Stimulated activated naive CD8-positive, alpha-beta T cell treated with anti-CD3 and anti-CD28 coated beads, Interleukin-15, Interleukin-2, amounts not matched to agents 100 ng/mL and 50 ng/mL, for 24 hours (primary cell): ENCODE measurements at regions not wholly inside any gene's neighbourhood (a gene's known extent, or its start where the extent isn't known, plus 50 kb on each side); places are given as distances from the start of the nearest gene placed in this dataset.
"Not testable (repeated sequence)": the region's sequence is repeated elsewhere in the genome, so short reads cannot be mapped to it uniquely, and the experiment has no call there.

Experiments
- H3K27ac Mint-ChIP-seq: one replicate; pipeline ENCODE4 v1.8.0; 2021; ENCODE audit warnings: mild to moderate bottlenecking, mixed read lengths
- H3K27me3 Mint-ChIP-seq: one replicate; pipeline ENCODE4 v1.8.0; 2021; ENCODE audit warnings: mixed read lengths
- H3K36me3 Mint-ChIP-seq: one replicate; pipeline ENCODE4 v1.8.0; 2021; ENCODE audit warnings: low read depth, mixed read lengths
- H3K4me1 Mint-ChIP-seq: one replicate; pipeline ENCODE4 v1.8.0; 2021; ENCODE audit warnings: low read depth, mixed read lengths
- H3K4me3 Mint-ChIP-seq: one replicate; pipeline ENCODE4 v1.8.0; 2021; ENCODE audit warnings: mild to moderate bottlenecking, mixed read lengths
- H3K9me3 Mint-ChIP-seq: one replicate; pipeline ENCODE4 v1.8.0; 2021; ENCODE audit warnings: mixed read lengths

- H3K27me3 Mint-ChIP-seq = no peaks in the 10 kb centered on the region
- no peak overlapping the region for H3K4me3 Mint-ChIP-seq
- no peak overlapping the region for H3K27ac Mint-ChIP-seq
- H3K9me3 Mint-ChIP-seq = peaks cover 10% of the 10 kb centered on the region
- H3K36me3 Mint-ChIP-seq = no peaks in the 10 kb centered on the region
- no peaks in the 10 kb centered on the region for H3K4me1 Mint-ChIP-seq
Observed at GRCh38 chrX:905848-906566, 275.4 kb downstream of the SHOX start.

DNA sequence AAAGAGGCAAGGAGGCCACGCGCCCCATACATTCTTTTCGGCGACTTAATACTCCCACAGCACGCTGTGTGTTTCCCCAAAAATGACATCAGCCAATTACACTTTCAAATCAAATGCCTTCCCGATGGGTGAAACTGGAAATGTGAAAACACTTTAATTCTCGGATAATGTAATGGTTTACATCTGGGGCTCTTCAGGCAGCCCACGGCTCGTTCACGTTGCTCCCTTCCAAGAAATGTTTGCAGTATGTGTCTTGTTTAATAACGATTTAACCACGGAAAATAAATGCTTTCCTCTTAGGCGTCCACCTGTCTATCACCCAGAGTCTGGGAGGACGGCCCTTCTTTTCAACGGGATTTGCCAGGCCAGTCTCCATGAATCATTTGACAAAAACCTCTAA is 272.5 kb downstream of the SHOX start:
- H3K9me3 Mint-ChIP-seq = peaks cover 9% of the 10 kb centered on the region
- H3K27me3 Mint-ChIP-seq = no peaks in the 10 kb centered on the region
- no peaks in the 10 kb centered on the region for H3K4me1 Mint-ChIP-seq
- H3K27ac Mint-ChIP-seq = no peak overlapping the region
- H3K36me3 Mint-ChIP-seq = no peaks in the 10 kb centered on the region
- no peak overlapping the region for H3K4me3 Mint-ChIP-seq

DNA sequence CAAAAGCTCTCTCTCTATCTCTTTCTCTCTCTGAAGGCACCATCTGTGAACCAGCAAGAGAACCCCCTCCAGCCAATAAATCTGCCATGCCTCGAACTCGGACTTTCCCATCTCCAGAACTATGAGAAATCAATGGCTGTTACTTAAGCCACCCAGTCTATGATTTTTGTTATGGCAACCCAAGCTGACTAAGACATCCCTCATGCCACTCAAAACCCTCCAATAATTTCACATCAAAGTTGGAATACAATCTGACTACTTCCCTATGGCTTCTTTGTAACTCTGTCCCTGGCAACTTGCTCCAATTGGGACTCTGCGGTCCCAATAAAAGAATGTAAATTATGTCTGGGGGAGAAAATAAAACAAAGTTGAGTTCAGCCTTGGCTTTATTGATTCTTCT is 265.7 kb downstream of the SHOX start:
- no peak overlapping the region for H3K4me3 Mint-ChIP-seq
- peaks cover 27% of the 10 kb centered on the region for H3K9me3 Mint-ChIP-seq
- H3K4me1 Mint-ChIP-seq = no peaks in the 10 kb centered on the region
- H3K36me3 Mint-ChIP-seq = no peaks in the 10 kb centered on the region
- H3K27ac Mint-ChIP-seq = no peak overlapping the region
- H3K27me3 Mint-ChIP-seq = no peaks in the 10 kb centered on the region

DNA sequence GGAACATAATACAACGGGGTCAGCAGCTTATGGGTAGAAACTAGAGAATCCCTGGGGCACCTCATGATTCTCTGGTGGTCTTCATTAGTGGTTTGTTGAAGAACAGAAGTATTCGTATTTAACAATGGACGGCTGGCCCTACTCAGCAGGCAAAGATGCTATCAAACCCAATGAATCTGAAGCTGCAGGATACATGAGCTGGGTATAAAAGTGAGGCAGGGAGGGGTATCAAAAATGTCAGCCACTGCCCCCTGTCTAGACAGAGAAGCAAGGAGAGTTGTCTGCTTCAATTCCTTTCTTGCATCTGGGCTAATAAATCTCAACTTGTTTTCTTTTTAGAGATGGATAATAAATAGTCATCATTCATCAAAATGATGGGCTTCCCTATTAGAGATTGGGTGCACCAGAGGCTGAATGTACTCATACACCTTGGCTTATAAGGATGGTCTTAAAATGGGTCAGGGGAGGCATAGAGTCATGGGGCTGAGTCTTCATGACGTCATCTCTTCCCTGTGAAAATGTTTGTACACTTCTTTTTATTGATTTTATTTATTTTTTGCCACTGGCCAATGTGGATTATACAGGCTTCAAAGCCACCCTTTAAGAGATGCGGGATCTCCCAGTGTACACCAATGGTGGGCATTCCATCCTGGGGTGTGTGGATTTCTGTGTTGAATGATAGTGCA is 259.5 kb downstream of the SHOX start:
- no peak overlapping the region for H3K4me3 Mint-ChIP-seq
- H3K4me1 Mint-ChIP-seq = no peaks in the 10 kb centered on the region
- H3K27me3 Mint-ChIP-seq = no peaks in the 10 kb centered on the region
- H3K36me3 Mint-ChIP-seq = no peaks in the 10 kb centered on the region
- peaks cover 19% of the 10 kb centered on the region for H3K9me3 Mint-ChIP-seq
- no peak overlapping the region for H3K27ac Mint-ChIP-seq

DNA sequence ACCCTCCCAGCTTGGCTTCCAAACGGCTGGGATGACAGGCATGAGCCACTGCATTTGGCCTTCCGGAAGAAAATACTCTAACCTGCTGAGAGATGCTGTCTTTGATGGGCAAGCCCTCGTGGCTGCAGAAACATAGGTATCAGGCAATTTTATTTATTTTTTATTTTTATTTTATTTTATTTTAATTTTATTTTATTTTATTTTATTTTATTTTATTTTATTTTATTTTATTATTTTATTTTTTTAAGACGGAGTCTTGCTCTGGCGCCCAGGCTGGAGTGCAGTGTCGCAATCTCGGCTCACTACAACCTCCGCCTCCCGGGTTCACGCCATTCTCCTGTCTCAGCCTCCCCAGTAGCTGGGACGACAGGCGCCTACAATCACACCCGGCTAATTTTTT is 257.1 kb downstream of the SHOX start:
- not testable (repeated sequence) for H3K4me1 Mint-ChIP-seq, H3K4me3 Mint-ChIP-seq, H3K27me3 Mint-ChIP-seq, H3K36me3 Mint-ChIP-seq, H3K27ac Mint-ChIP-seq
- peaks cover 11% of the 10 kb centered on the region for H3K9me3 Mint-ChIP-seq

DNA sequence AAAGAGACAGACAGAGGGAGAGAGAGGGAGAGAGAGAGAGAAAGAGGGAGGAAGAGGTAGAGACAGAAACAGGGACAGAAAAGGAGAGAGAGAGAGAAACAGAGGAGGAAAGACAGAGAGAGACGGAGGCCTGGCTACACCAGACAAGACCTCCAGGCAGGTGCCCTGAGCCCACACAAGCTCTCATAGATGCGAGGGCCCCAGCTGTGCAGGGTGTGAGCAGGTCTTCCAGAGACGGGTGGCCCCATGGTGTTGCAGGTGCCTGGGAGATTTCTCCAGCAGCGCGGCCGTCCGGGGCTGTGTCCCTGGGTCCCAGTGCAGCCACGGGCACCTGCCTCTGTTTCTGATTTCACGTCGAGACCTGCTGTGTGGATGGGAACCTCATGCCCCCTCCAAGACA is 253.0 kb downstream of the SHOX start:
- H3K27ac Mint-ChIP-seq = no peak overlapping the region
- H3K27me3 Mint-ChIP-seq = peaks cover 14% of the 10 kb centered on the region
- no peaks in the 10 kb centered on the region for H3K4me1 Mint-ChIP-seq
- no peak overlapping the region for H3K4me3 Mint-ChIP-seq
- peaks cover 4% of the 10 kb centered on the region for H3K9me3 Mint-ChIP-seq
- H3K36me3 Mint-ChIP-seq = no peaks in the 10 kb centered on the region

DNA sequence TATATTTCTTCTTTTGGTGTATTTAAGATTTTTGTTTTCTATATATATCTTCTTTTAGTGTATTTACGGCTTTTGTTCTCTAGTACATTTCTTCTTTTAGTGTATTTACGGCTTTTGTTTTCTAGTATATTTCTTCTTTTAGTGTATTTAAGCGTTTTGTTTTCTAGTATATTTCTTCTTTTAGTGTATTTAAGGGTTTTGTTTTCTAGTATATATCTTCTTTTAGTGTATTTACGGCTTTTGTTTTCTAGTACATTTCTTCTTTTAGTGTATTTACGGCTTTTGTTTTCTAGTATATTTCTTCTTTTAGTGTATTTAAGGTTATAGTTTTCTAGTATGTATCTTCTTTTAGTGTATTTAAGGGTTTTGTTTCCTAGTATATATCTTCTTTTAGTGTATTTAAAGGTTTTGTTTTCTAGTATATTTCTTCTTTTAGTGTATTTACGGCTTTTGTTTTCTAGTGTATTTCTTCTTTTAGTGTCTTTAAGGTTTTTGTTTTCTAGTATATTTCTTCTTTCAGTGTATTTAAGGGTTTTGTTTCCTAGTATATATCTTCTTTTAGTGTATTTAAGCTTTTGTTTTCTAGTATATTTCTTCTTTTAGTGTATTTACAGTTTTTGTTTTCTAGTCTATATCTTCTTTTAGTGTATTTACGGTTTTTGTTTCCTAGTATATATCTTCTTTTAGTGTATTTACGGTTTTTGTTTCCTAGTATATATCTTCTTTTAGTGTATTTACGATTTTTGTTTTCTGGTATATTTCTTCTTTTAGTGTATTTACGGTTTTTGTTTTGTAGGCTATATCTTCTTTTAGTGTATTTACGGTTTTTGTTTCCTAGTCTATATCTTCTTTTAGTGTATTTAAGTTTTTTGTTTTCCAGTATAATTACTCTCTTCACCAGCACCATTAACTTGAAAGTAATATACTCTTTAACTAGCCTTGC is 249.4 kb downstream of the SHOX start:
- H3K36me3 Mint-ChIP-seq, H3K27ac Mint-ChIP-seq, H3K4me1 Mint-ChIP-seq, H3K4me3 Mint-ChIP-seq, H3K9me3 Mint-ChIP-seq: not testable (repeated sequence)
- H3K27me3 Mint-ChIP-seq = peaks cover 16% of the 10 kb centered on the region

DNA sequence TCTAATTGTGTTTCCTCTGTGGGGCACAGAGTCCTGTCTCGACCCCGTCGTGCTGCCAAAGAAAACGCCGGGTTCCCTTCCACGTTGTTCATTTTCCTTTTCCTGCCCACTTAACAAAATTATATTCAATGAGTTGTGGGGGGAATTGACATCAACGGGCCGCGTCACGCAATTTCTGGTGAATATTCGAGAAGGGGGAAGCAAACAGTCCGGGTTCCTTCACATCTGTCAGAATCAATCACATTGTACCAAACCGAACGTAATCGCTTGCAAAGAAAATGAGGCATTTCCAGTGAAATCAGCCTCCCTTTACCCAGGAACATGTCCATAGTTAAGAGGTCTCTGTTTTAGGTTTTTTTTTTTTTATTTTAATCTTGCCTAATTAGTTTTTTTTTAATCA is 243.5 kb downstream of the SHOX start:
- H3K27me3 Mint-ChIP-seq = peaks cover 9% of the 10 kb centered on the region
- no peaks in the 10 kb centered on the region for H3K4me1 Mint-ChIP-seq
- no peak overlapping the region for H3K4me3 Mint-ChIP-seq
- no peaks in the 10 kb centered on the region for H3K36me3 Mint-ChIP-seq
- H3K27ac Mint-ChIP-seq = no peak overlapping the region
- H3K9me3 Mint-ChIP-seq = peaks cover 10% of the 10 kb centered on the region

DNA sequence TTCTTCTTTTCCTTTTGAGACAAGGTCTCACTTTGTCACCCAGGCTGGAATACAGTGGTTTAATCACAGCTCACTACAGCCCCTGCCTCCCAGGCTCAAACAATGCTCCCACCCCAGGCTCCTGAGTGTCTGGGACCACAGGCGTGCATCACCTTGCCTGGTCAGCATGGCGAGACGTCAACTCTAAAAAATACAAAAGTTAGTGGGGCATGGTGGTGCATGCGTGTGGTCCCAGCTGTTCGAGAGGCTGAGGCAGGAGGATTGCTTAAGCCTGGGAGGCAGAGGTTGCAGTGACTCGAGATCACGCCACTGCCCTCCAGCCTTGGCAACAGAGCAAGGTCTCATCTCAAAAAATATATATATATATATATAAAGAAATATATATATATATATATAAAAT is 242.4 kb downstream of the SHOX start:
- no peaks in the 10 kb centered on the region for H3K36me3 Mint-ChIP-seq
- H3K4me3 Mint-ChIP-seq = no peak overlapping the region
- H3K27ac Mint-ChIP-seq = no peak overlapping the region
- H3K9me3 Mint-ChIP-seq = peaks cover 10% of the 10 kb centered on the region
- H3K27me3 Mint-ChIP-seq = peaks cover 9% of the 10 kb centered on the region
- no peaks in the 10 kb centered on the region for H3K4me1 Mint-ChIP-seq

DNA sequence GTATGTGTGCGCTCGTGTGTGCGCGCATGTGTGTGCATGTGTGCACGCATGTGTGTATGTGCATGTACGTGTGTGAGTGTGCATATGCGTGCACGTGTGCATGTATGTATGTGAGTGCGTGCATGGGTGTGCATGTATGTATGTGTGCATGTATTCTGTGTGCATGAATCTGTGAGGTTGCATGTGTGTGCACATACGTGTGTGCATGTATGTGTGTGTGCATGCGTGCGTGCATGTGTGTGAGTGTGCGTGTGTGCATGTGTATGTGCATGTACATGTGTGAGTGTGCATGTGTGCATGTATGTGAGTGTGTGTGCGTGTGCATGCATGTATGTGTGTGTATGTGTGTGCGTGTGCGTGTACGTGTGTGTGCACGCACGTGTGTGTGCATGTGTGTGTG is 241.5 kb downstream of the SHOX start:
- Mint-ChIP-seq H3K9me3 (peaks cover 7% of the 10 kb centered on the region), H3K4me3 (no peak overlapping the region), H3K4me1 (no peaks in the 10 kb centered on the region), H3K36me3 (no peaks in the 10 kb centered on the region), H3K27me3 (peaks cover 6% of the 10 kb centered on the region), H3K27ac (no peak overlapping the region)

DNA sequence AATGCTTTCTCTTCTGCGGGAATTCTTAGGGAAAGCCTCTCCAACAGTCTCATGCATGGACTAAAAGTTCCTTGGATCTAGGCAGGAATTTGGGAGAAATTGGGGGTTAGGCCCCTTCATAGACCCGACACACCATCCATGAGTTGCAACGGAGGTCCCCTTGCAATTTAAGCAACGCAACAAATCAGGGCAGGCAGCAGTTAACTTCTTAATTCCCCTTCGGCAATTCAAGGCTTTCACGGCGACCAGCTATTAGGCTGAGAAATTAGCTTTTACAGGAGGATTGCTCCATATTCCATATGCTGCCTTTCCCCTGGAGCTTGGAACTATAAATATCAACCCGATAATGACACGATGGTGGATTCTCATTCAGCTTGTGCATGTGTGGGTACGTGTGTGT is 241.0 kb downstream of the SHOX start:
- Mint-ChIP-seq H3K27ac (no peak overlapping the region), H3K36me3 (no peaks in the 10 kb centered on the region)

GRCh38 chrX:867966-868647 is 237.5 kb downstream of the SHOX start:
- Mint-ChIP-seq H3K9me3 (peaks cover 7% of the 10 kb centered on the region), H3K27ac (no peak overlapping the region), H3K36me3 (no peaks in the 10 kb centered on the region), H3K4me3 (no peak overlapping the region), H3K27me3 (peaks cover 6% of the 10 kb centered on the region), H3K4me1 (no peaks in the 10 kb centered on the region)

More for the DNA sequence above, 241.0 kb downstream of the SHOX start:
- Mint-ChIP-seq H3K4me1 (no peaks in the 10 kb centered on the region), H3K27me3 (peaks cover 6% of the 10 kb centered on the region), H3K4me3 (no peak overlapping the region), H3K9me3 (peaks cover 7% of the 10 kb centered on the region)

DNA sequence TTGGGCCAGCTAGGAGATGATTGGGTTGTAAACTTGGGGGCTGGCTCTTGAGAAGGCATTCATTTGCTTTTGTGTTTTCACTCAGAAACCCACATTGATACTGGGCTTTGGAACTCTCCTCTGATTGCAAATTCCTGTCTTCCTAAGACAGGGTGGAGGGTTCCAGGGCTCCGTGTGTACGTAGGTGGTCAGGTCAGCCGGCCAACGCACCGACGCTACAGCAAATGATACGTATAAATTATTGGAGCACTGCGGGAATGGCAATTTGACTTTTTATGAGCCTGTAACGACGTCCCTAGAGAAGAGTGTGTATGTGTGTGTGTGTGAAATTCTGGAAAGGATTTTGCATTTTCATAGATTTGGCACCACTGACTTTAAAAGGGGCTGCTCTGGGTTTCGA is 236.9 kb downstream of the SHOX start:
- Mint-ChIP-seq H3K27ac (no peak overlapping the region), H3K27me3 (peaks cover 6% of the 10 kb centered on the region), H3K4me1 (no peaks in the 10 kb centered on the region), H3K4me3 (no peak overlapping the region), H3K9me3 (peaks cover 7% of the 10 kb centered on the region), H3K36me3 (no peaks in the 10 kb centered on the region)

DNA sequence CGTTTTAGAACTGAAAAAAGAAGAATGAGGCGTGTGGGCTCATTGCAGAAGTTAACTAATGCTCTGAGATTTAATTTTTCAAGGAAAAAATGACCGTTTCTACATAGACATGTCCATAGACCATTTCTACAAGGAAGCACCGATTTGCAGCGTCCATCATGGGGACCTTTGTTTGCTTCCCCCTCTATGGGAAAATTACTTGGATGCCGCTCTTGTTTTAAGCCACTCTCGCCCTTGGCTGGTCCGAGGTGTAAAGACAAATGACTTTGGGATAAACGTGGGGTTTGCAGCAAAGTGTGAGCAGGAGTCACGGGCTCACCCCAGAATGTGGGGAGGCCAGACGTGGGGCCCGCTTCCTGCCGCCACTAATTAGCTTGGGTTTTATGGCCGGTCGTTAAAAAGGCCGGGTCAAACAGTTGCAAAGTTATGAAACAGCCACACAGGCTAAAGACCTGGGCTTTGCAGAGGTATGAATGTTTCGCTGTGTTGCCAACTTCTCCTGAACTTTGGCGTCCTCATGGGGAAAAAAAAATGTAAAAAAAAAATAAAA is 235.9 kb downstream of the SHOX start:
- Mint-ChIP-seq H3K36me3 (no peaks in the 10 kb centered on the region), H3K4me1 (no peaks in the 10 kb centered on the region), H3K4me3 (no peak overlapping the region), H3K27me3 (peaks cover 6% of the 10 kb centered on the region), H3K9me3 (no peaks in the 10 kb centered on the region), H3K27ac (no peak overlapping the region)
